Liver (tissue), 8 donors: ENCODE measurements at regions not wholly inside any gene's neighbourhood (a gene's known extent, or its start where the extent isn't known, plus 50 kb on each side); places are given as distances from the start of the nearest gene placed in this dataset.

Source experiments
- DNase-seq: peaks from one replicate; pipeline ENCODE4 v3.0.0-alpha.2; 2017; ENCODE audit warnings: low spot score
- H3K27ac ChIP-seq, 2 donors: one replicate each; pipeline ENCODE4 v1.7.0; 2013; ENCODE audit warnings: inconsistent platforms in 2 of 2, low read length in 2 of 2, control low read depth in 1 of 2, low read depth in 1 of 2, mild to moderate bottlenecking in 1 of 2
- H3K27me3 ChIP-seq, 4 donors: one replicate each; pipeline versions ENCODE4 v1.6.1 to v1.7.0; 2013; ENCODE audit warnings: low read length in 3 of 4, inconsistent platforms in 1 of 4, mild to moderate bottlenecking in 1 of 4, moderate library complexity in 1 of 4; ENCODE audit not compliant: control insufficient read depth in 4 of 4, insufficient read depth in 4 of 4
- H3K36me3 ChIP-seq, 4 donors: one replicate each; pipeline versions ENCODE4 v1.6.1 to v1.7.0; 2013; ENCODE audit warnings: low read length in 3 of 4, mild to moderate bottlenecking in 3 of 4, low read depth in 1 of 4, moderate library complexity in 1 of 4; ENCODE audit not compliant: control insufficient read depth in 4 of 4, insufficient read depth in 3 of 4
- H3K4me1 ChIP-seq, 4 donors: one replicate each; pipeline versions ENCODE4 v1.6.1 to v1.7.0; 2013; ENCODE audit warnings: low read length in 3 of 4, mild to moderate bottlenecking in 3 of 4, moderate library complexity in 1 of 4; ENCODE audit not compliant: control insufficient read depth in 4 of 4, insufficient read depth in 4 of 4
- H3K4me3 ChIP-seq, 3 donors: one replicate each; pipeline versions ENCODE4 v1.6.1 to v1.7.0; 2013; ENCODE audit warnings: low read length in 3 of 3, control low read depth in 1 of 3, low read depth in 1 of 3, mild to moderate bottlenecking in 1 of 3
- H3K9ac ChIP-seq, 2 donors: one replicate each; pipeline ENCODE4 v1.7.0; 2013; ENCODE audit warnings: low read length in 2 of 2, mild to moderate bottlenecking in 2 of 2, moderate library complexity in 2 of 2, control low read depth in 1 of 2, low read depth in 1 of 2
- H3K9me3 ChIP-seq, 4 donors: one replicate each; pipeline versions ENCODE4 v1.6.1 to v1.7.0; 2013; ENCODE audit warnings: low read length in 3 of 4; ENCODE audit not compliant: control insufficient read depth in 4 of 4
- EGR1 ChIP-seq, 2 donors: IDR thresholded peaks; 2 replicates each; pipeline ENCODE4 v1.6.1; 2016 to 2018; ENCODE audit warnings: antibody characterized with exemption in 2 of 2, low read depth in 2 of 2
- FOXA2 ChIP-seq: IDR thresholded peaks from 2 replicates; pipeline ENCODE4 v1.6.1; 2016; ENCODE audit warnings: antibody characterized with exemption
- HNF4A ChIP-seq, 2 donors: conservative IDR thresholded peaks; 2 replicates each; pipeline ENCODE4 v1.6.1; 2016; ENCODE audit warnings: antibody characterized with exemption in 2 of 2, mild to moderate bottlenecking in 2 of 2
- HNF4G ChIP-seq: IDR thresholded peaks from 2 replicates; pipeline ENCODE4 v1.6.1; 2016; ENCODE audit warnings: antibody characterized with exemption
- JUND ChIP-seq, 2 donors: IDR thresholded peaks; 2 replicates each; pipeline ENCODE4 v1.6.1; 2016; ENCODE audit warnings: antibody characterized with exemption in 2 of 2
- MAX ChIP-seq: IDR thresholded peaks from 2 replicates; pipeline ENCODE4 v1.6.1; 2016; ENCODE audit warnings: antibody characterized with exemption
- NR2F2 ChIP-seq: IDR thresholded peaks from 2 replicates; pipeline ENCODE4 v1.6.1; 2016; ENCODE audit warnings: antibody characterized with exemption
- RAD21 ChIP-seq, 2 donors: IDR thresholded peaks; 2 replicates each; pipeline ENCODE4 v1.6.1; 2016; ENCODE audit warnings: antibody characterized with exemption in 2 of 2, mild to moderate bottlenecking in 2 of 2
- RXRA ChIP-seq, 2 donors: IDR thresholded peaks; 2 replicates each; pipeline ENCODE4 v1.6.1; 2017 to 2018; ENCODE audit warnings: antibody characterized with exemption in 2 of 2, mild to moderate bottlenecking in 1 of 2
- SP1 ChIP-seq: IDR thresholded peaks from 2 replicates; pipeline ENCODE4 v1.6.1; 2018; ENCODE audit warnings: antibody characterized with exemption, mild to moderate bottlenecking
- TAF1 ChIP-seq: conservative IDR thresholded peaks from 2 replicates; pipeline ENCODE4 v1.6.1; 2016; ENCODE audit warnings: antibody characterized with exemption, mild to moderate bottlenecking
- YY1 ChIP-seq: IDR thresholded peaks from 2 replicates; pipeline ENCODE4 v1.6.1; 2016; ENCODE audit warnings: antibody characterized with exemption, mild to moderate bottlenecking
- WGBS: extraction: QIAGEN DNeasy Blood & Tissue Kit; methylation state at CpG from one replicate; pipeline ENCODE4 v1.1.7; 2013; 5-methylcytosine and 5-hydroxymethylcytosine counted together
- TF ChIP-seq, protein P1 (sequence below): IDR thresholded peaks from 2 replicates; pipeline ENCODE4 v1.6.1; 2016; ENCODE audit warnings: antibody characterized with exemption
- TF ChIP-seq, protein P2 (sequence below): fragments of 150-350 bp; IDR thresholded peaks from 2 replicates; pipeline ENCODE4 v1.5.1; 2017; ENCODE audit warnings: improper control_type of control experiment, low read depth, low read length; ENCODE audit not compliant: missing input control
- TF ChIP-seq, protein P3 (sequence below): IDR thresholded peaks from 2 replicates; pipeline ENCODE4 v1.6.1; 2016; ENCODE audit warnings: antibody characterized with exemption
- donor health status: healthy.
- donor health status: healthy.
- donor health status: healthy.
- donor health status: healthy.
- donor health status: healthy.

- no peak for DNase-seq
- TF ChIP-seq YY1 (no peak), EGR1 (IDR thresholded peaks at IDR 0.05; ENCODE audit: low read depth in 2 of 2) (no peak), JUND (IDR thresholded peaks at IDR 0.05) (no peak)
- TF ChIP-seq, protein P1, sequence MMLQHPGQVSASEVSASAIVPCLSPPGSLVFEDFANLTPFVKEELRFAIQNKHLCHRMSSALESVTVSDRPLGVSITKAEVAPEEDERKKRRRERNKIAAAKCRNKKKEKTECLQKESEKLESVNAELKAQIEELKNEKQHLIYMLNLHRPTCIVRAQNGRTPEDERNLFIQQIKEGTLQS, result no peak
- Histone ChIP-seq H3K27ac (no peak overlapping the region), H3K9ac (no peak overlapping the region), H3K4me1 (no peaks in the 10 kb centered on the region), H3K27me3 (no peaks in the 10 kb centered on the region), H3K36me3 (no peaks in the 10 kb centered on the region), H3K9me3 (no peaks in the 10 kb centered on the region), H3K4me3 (no peak overlapping the region)
- WGBS, result 58% methylated on average over 6 of the region's 6 CpGs
Observed at GRCh38 chr13:21834521-21834920, 163.6 kb downstream of the FGF9 start.

DNA sequence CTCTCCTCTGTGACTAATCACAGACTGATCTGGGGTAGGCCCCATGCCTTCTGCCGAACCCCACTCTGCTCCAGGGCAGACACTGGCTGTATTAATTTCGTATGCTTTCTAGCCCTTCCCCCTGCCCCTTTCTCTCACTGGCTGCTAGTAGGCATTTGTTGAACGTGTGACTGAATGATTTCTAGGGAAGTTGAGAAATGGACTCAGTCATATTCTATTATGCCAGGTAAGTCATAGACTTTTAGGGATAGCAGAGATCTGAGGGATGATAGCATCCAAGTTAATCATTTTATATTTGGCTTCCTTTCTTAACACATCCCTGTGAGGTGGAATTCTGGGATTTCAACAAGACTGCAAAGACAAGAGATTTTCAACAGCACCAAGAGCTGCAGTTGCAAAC, 166.4 kb downstream of the FGF9 start:
- DNase-seq, result no peak
- H3K27ac ChIP-seq, result no peak overlapping the region
- H3K4me3 ChIP-seq, result no peak overlapping the region
- TF ChIP-seq, protein P2, sequence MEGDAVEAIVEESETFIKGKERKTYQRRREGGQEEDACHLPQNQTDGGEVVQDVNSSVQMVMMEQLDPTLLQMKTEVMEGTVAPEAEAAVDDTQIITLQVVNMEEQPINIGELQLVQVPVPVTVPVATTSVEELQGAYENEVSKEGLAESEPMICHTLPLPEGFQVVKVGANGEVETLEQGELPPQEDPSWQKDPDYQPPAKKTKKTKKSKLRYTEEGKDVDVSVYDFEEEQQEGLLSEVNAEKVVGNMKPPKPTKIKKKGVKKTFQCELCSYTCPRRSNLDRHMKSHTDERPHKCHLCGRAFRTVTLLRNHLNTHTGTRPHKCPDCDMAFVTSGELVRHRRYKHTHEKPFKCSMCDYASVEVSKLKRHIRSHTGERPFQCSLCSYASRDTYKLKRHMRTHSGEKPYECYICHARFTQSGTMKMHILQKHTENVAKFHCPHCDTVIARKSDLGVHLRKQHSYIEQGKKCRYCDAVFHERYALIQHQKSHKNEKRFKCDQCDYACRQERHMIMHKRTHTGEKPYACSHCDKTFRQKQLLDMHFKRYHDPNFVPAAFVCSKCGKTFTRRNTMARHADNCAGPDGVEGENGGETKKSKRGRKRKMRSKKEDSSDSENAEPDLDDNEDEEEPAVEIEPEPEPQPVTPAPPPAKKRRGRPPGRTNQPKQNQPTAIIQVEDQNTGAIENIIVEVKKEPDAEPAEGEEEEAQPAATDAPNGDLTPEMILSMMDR, result no peak
- TF ChIP-seq HNF4A (conservative IDR thresholded peaks at IDR 0.05) (no peak), EGR1 (IDR thresholded peaks at IDR 0.05; ENCODE audit: low read depth in 2 of 2) (no peak)
- TF ChIP-seq, protein P3, sequence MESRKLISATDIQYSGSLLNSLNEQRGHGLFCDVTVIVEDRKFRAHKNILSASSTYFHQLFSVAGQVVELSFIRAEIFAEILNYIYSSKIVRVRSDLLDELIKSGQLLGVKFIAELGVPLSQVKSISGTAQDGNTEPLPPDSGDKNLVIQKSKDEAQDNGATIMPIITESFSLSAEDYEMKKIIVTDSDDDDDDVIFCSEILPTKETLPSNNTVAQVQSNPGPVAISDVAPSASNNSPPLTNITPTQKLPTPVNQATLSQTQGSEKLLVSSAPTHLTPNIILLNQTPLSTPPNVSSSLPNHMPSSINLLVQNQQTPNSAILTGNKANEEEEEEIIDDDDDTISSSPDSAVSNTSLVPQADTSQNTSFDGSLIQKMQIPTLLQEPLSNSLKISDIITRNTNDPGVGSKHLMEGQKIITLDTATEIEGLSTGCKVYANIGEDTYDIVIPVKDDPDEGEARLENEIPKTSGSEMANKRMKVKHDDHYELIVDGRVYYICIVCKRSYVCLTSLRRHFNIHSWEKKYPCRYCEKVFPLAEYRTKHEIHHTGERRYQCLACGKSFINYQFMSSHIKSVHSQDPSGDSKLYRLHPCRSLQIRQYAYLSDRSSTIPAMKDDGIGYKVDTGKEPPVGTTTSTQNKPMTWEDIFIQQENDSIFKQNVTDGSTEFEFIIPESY, result no peak
- H3K36me3 ChIP-seq, result no peaks in the 10 kb centered on the region
- H3K4me1 ChIP-seq, result no peaks in the 10 kb centered on the region
- no peaks in the 10 kb centered on the region for H3K9me3 ChIP-seq
- peaks cover 0 to 7% (median 0%) of the 10 kb centered on the region in 4 donors for H3K27me3 ChIP-seq
- H3K9ac ChIP-seq, result no peak overlapping the region
- WGBS, result 75% methylated on average over 3 of the region's 3 CpGs

DNA sequence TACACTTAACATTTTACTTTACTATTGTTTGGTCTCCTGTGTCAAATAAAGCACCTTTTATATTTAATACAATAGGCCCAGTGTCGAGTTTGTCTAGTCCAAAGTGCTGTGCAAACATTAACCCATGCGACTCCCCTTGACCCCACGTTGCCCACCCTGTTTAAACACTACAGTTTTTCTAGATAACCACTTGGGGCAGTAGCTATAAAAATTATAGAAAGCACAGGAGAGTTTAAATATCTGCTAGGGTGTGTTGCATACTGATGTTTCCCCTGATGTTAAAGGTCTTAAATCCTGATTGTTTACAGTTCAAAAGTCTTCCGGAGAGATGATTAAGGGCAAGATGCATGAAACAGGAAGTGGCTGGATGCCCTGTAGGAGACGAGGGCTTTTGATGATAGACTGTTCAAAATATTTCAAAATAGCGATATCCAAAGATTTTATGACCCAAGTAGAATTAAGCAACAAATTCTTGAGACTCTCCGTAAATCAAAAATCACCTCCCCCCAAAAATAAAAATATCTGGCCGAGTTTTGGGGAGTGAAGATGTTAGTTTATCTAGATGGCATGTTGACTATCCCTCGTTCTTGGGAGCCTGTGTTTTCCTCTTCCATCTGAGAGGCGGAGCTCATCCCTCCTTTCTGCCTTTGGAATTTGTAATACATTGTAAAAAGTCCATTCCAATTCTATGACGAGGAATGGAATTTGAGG, 167.1 kb downstream of the FGF9 start:
- H3K27ac ChIP-seq, result no peak overlapping the region
- 44% methylated on average over 11 of the region's 11 CpGs for WGBS
- H3K9ac ChIP-seq, result no peak overlapping the region
- H3K9me3 ChIP-seq, result no peaks in the 10 kb centered on the region
- DNase-seq, result no peak
- peaks cover 0 to 7% (median 0%) of the 10 kb centered on the region in 4 donors for H3K27me3 ChIP-seq
- H3K4me1 ChIP-seq, result no peaks in the 10 kb centered on the region
- no peaks in the 10 kb centered on the region for H3K36me3 ChIP-seq
- no peak overlapping the region for H3K4me3 ChIP-seq
- no peak for TF ChIP-seq HNF4G
- TF ChIP-seq TAF1, result no peak
- no peak for TF ChIP-seq RAD21 (IDR thresholded peaks at IDR 0.05)
- TF ChIP-seq MAX, result no peak
- TF ChIP-seq YY1, result no peak
- no peak for TF ChIP-seq RXRA (IDR thresholded peaks at IDR 0.05)
- TF ChIP-seq, protein P3, result no peak
- no peak for TF ChIP-seq NR2F2
- TF ChIP-seq JUND (IDR thresholded peaks at IDR 0.05), result no peak
- TF ChIP-seq, protein P1, result no peak
- TF ChIP-seq SP1, result no peak
- TF ChIP-seq, protein P2, result no peak
- TF ChIP-seq EGR1 (IDR thresholded peaks at IDR 0.05; ENCODE audit: low read depth in 2 of 2), result no peak
- no peak for TF ChIP-seq FOXA2
